Activated T-cell treated with anti-CD3 and anti-CD28 coated beads for 4 hours (primary cell): ENCODE measurements at regions not wholly inside any gene's neighbourhood (a gene's known extent, or its start where the extent isn't known, plus 50 kb on each side); places are given as distances from the start of the nearest gene placed in this dataset.
"Not testable (repeated sequence)": the region's sequence is repeated elsewhere in the genome, so short reads cannot be mapped to it uniquely, and the experiment has no call there.

Experiments used
- DNase-seq: peaks from one replicate; pipeline ENCODE4 v3.0.0-alpha.2; 2020

GRCh38 chr4:9110700-9111099 is 59.5 kb upstream of the FAM90A26 start:
- not testable (repeated sequence) for DNase-seq

- not testable (repeated sequence) for DNase-seq
These were observed 67.1 kb upstream of the FAM90A26 start for GRCh38 chr4:9103148-9103524.

- not testable (repeated sequence) for DNase-seq
These were observed 67.6 kb upstream of the FAM90A26 start for GRCh38 chr4:9102471-9103147.

- DNase-seq: not testable (repeated sequence)
These were observed 73.9 kb upstream of the FAM90A26 start for GRCh38 chr4:9096330-9096729.

GRCh38 chr4:9078796-9079195 is 91.4 kb upstream of the FAM90A26 start:
- DNase-seq: not testable (repeated sequence)

GRCh38 chr4:9076974-9077373 is 93.2 kb upstream of the FAM90A26 start:
- not testable (repeated sequence) for DNase-seq

GRCh38 chr4:9076486-9076885 is 93.7 kb upstream of the FAM90A26 start:
- DNase-seq: not testable (repeated sequence)

GRCh38 chr4:9073371-9073770 is 96.8 kb upstream of the FAM90A26 start:
- not testable (repeated sequence) for DNase-seq

GRCh38 chr4:9072521-9073220 is 97.5 kb upstream of the FAM90A26 start:
- not testable (repeated sequence) for DNase-seq

- DNase-seq: not testable (repeated sequence)
These were observed 102.3 kb upstream of the FAM90A26 start for GRCh38 chr4:9067923-9068322.

GRCh38 chr4:9063612-9064011 is 106.6 kb upstream of the FAM90A26 start:
- DNase-seq: not testable (repeated sequence)

- not testable (repeated sequence) for DNase-seq
These were observed 145.3 kb upstream of the FAM90A26 start for GRCh38 chr4:9024866-9025265.

- not testable (repeated sequence) for DNase-seq
These were observed 138.2 kb upstream of the HMX1 start for GRCh38 chr4:9009792-9010191.

- not testable (repeated sequence) for DNase-seq
These were observed 136.8 kb upstream of the HMX1 start for GRCh38 chr4:9008407-9008806.

GRCh38 chr4:9001153-9001552 is 129.5 kb upstream of the HMX1 start:
- DNase-seq: not testable (repeated sequence)

- peak; percentile 16 for DNase-seq
These were observed 128.9 kb upstream of the HMX1 start for GRCh38 chr4:9000505-9001001.

- not testable (repeated sequence) for DNase-seq
These were observed 121.3 kb upstream of the HMX1 start for GRCh38 chr4:8992981-8993380.

GRCh38 chr4:8991449-8991848 is 119.8 kb upstream of the HMX1 start:
- DNase-seq: not testable (repeated sequence)

- not testable (repeated sequence) for DNase-seq
These were observed 118.7 kb upstream of the HMX1 start for GRCh38 chr4:8990341-8990740.

GRCh38 chr4:8985786-8986185 is 114.1 kb upstream of the HMX1 start:
- DNase-seq: not testable (repeated sequence)

GRCh38 chr4:8984641-8985040 is 113.0 kb upstream of the HMX1 start:
- DNase-seq: not testable (repeated sequence)

GRCh38 chr4:8983921-8984320 is 112.3 kb upstream of the HMX1 start:
- not testable (repeated sequence) for DNase-seq

- DNase-seq: not testable (repeated sequence)
These were observed 105.0 kb upstream of the HMX1 start for GRCh38 chr4:8976466-8977128.
